Memory B cell (primary cell): ENCODE measurements at regions not wholly inside any gene's neighbourhood (a gene's known extent, or its start where the extent isn't known, plus 50 kb on each side); places are given as distances from the start of the nearest gene placed in this dataset.

Source experiments
- ATAC-seq: fragments of 150-1000 bp; cut with Tn5 transposase; 2 replicates; pipeline ENCODE4 v1.10.0; 2021; ENCODE audit warnings: low read depth, mild to moderate bottlenecking, moderate library complexity
- DNase-seq, 2 donors: peaks; one replicate each; pipeline ENCODE4 v3.0.0; 2022; ENCODE audit warnings: low spot score in 2 of 2
- H3K27ac Mint-ChIP-seq: one replicate; pipeline ENCODE4 v1.8.0; 2022; ENCODE audit warnings: mild to moderate bottlenecking, moderate library complexity, mixed read lengths
- H3K27me3 Mint-ChIP-seq: one replicate; pipeline ENCODE4 v1.8.0; 2022; ENCODE audit warnings: mixed read lengths
- H3K36me3 Mint-ChIP-seq: one replicate; pipeline ENCODE4 v1.8.0; 2022; ENCODE audit warnings: mild to moderate bottlenecking, mixed read lengths
- H3K4me1 Mint-ChIP-seq: one replicate; pipeline ENCODE4 v1.8.0; 2022; ENCODE audit warnings: mixed read lengths
- H3K4me3 Mint-ChIP-seq: one replicate; pipeline ENCODE4 v1.8.0; 2022; ENCODE audit warnings: mild to moderate bottlenecking, moderate library complexity, mixed read lengths
- H3K9me3 Mint-ChIP-seq: one replicate; pipeline ENCODE4 v1.8.0; 2022; ENCODE audit warnings: mixed read lengths

DNA sequence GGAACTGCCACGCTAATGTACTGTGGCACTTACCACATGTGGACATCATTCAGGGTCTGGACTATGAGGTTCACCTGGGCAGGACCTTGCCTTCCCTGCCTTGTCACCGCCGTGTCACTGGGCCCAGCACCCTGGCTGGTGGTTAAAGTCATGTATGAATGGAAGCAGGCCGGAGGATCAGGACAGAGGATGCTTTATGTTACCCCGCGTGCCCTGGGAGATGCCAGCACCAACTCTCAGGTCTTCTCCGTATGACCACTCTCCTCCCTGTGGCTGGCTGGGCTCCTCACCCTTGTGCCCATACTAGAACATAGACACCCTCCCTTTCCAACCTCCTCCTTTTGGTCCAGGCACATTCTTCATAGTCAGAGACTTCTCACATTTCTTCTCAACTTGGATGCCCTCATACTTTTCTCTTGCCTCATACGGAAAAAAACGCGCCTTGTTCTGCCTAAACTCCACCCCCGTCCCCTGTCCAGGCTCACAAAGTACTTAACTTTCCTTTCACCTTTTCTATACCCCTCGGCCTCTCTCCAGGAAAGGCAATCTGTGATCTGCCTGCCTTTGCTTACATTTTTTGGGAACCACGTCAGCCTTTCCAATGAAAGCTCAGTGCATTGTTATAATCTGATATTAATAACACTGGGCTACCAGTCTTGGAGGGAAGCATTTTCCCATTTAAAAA lies 240.0 kb downstream of the TEX36 start:
- peaks cover 2% of the 10 kb centered on the region for H3K9me3 Mint-ChIP-seq
- H3K4me1 Mint-ChIP-seq, result no peaks in the 10 kb centered on the region
- peaks cover 6% of the 10 kb centered on the region for H3K27me3 Mint-ChIP-seq
- DNase-seq, result no peak
- no peak for ATAC-seq
- H3K36me3 Mint-ChIP-seq, result no peaks in the 10 kb centered on the region
- H3K27ac Mint-ChIP-seq, result no peak overlapping the region
- H3K4me3 Mint-ChIP-seq, result no peak overlapping the region

DNA sequence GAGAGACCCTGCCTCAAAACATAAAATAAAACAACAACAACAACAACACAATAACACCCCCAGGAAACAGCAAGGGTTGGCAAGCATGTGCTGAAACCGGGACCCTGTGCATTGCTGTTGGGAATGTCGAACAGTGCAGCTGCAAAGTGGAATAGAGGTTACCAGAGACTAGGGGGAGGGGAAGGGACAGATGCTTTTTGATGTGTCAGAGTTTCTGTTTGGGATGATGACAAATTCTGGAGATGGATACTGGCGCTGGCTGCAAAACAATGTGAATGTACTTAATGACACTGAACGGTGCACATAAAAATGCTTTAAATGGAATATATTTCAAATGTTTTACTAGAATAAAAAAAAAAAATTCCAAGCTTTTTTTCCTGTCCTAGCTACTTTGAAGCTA lies 241.8 kb downstream of the TEX36 start:
- H3K4me1 Mint-ChIP-seq, result no peaks in the 10 kb centered on the region
- DNase-seq (no peak), ATAC-seq (no peak)
- H3K27me3 Mint-ChIP-seq, result peaks cover 6% of the 10 kb centered on the region
- peaks cover 2% of the 10 kb centered on the region for H3K9me3 Mint-ChIP-seq
- H3K27ac Mint-ChIP-seq, result no peak overlapping the region
- H3K4me3 Mint-ChIP-seq, result no peak overlapping the region
- H3K36me3 Mint-ChIP-seq, result no peaks in the 10 kb centered on the region

DNA sequence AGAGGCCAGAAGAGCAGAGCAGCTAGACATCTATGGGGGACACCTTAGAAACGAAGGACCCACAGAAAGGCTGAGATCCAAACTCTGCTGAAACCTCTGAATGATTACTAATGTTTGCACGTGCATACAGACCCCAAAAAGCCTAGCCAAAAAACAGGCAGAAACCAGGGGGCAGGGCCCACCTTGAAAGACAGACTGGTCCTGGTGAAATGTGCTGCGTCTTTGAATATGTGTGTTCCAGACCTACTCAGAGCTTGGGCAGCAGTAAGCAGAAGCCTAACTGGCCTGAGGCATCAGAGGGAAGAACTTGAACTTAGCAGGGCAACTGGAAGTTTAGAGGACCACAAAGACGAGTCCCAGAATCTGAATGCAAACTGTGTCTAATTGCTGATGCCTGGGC lies 251.8 kb downstream of the TEX36 start:
- Mint-ChIP-seq H3K36me3 (no peaks in the 10 kb centered on the region), H3K27me3 (peaks cover 2% of the 10 kb centered on the region), H3K4me1 (no peaks in the 10 kb centered on the region), H3K4me3 (no peak overlapping the region), H3K27ac (no peak overlapping the region), H3K9me3 (peaks cover 15% of the 10 kb centered on the region)
- ATAC-seq (no peak), DNase-seq (no peak)

DNA sequence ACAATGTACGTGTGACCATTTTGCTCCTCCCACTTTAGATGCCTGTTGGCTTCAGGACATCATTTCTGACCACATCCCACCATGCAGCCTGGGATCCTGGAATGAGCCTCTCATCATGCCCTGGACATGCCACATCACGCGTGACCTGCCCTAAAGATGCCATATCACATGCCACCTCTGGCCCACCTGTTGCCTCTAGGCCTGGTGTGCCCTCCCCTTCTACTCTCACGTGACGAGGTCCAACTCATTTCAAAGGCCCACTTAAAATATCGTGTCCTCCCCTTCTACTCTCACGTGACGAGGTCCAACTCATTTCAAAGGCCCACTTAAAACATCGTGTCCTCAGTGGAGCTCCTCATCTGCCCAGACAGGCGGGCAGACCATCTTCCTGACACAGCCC lies 254.9 kb downstream of the TEX36 start:
- H3K4me3 Mint-ChIP-seq, result no peak overlapping the region
- H3K27me3 Mint-ChIP-seq, result peaks cover 2% of the 10 kb centered on the region
- no peak for ATAC-seq
- H3K4me1 Mint-ChIP-seq, result no peaks in the 10 kb centered on the region
- DNase-seq, result no peak
- peaks cover 7% of the 10 kb centered on the region for H3K9me3 Mint-ChIP-seq
- no peaks in the 10 kb centered on the region for H3K36me3 Mint-ChIP-seq
- no peak overlapping the region for H3K27ac Mint-ChIP-seq

DNA sequence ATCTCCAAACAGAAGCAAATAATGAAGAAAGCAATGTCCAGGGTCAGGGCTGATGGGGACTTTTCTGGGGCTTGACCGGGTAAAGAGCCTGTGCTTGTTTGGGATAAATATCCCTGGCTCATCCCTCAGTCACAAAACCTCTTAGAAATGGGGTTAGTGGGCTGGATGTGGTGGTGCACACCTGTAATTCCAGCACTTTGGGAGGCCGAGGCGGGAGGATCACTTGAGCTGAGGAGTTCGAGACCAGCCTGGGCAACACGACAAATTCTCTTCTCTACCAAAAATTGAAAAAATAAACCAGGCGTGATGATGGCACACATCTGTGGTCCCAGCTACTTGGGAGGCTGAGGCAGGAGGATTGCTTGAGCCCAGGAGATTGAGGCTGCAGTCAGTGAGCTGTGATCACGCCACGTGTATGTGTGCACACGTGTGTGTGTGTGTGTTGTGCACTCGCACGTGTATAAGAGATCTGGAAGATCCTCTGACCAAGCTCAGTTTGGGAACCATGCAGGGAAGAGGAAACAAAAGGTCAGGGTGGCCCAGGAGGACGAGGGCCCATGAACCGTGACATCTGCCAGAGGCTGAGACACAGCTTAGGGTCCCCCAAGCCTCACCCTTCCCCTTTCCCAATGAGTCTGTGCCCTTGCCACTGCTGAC lies 258.6 kb downstream of the TEX36 start:
- ATAC-seq, result no peak

DNA sequence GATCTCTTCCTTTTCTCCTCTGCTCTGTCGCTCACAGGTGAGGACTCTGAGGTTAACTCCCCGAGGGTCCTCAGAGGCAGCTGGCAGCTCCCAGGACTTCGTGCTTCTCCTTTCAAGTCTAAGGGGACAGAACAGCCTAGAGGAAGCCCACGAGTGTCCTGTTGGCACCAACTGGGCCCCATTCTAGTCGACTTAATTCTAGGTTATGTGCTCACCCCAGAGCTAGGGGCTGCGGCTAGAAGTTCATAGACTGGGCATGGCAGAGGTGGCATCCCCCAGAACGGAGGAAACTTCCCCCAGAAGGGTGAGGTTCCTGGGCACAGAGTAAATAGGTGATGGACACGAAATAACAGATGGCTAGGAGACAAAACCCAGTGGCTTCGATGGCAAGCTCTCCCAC lies 259.4 kb downstream of the TEX36 start:
- H3K4me1 Mint-ChIP-seq, result no peaks in the 10 kb centered on the region
- peaks cover 4% of the 10 kb centered on the region for H3K9me3 Mint-ChIP-seq
- DNase-seq, result no peak
- no peaks in the 10 kb centered on the region for H3K36me3 Mint-ChIP-seq
- peaks cover 1% of the 10 kb centered on the region for H3K27me3 Mint-ChIP-seq
- H3K27ac Mint-ChIP-seq, result no peak overlapping the region
- no peak overlapping the region for H3K4me3 Mint-ChIP-seq
- no peak for ATAC-seq

More for the DNA sequence above, 258.6 kb downstream of the TEX36 start:
- Mint-ChIP-seq H3K27ac (no peak overlapping the region), H3K36me3 (no peaks in the 10 kb centered on the region), H3K27me3 (peaks cover 2% of the 10 kb centered on the region), H3K9me3 (peaks cover 4% of the 10 kb centered on the region), H3K4me3 (no peak overlapping the region), H3K4me1 (no peaks in the 10 kb centered on the region)
- no peak for DNase-seq

DNA sequence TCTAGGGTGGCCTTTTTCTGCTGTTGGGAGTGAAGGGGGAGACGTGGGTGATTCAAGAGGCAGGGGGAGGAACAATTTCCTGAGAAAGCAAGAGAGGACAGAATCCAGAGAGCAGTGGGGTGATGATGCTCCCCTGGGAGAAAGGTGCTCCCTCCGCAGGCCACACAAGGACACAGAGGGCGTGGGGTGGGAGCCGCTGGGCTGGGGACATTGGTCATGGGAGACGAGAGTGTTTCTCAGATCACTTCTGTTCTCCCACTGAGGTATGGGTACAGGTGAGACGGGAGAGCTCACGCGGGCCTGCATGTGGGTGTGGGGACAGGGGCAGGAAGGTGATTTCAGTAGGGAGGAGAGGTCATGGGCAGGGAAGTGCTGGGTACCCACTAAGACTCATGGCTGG lies 259.5 kb upstream of the CTBP2 start:
- Mint-ChIP-seq H3K27ac (no peak overlapping the region), H3K4me1 (no peaks in the 10 kb centered on the region), H3K36me3 (no peaks in the 10 kb centered on the region), H3K9me3 (no peaks in the 10 kb centered on the region), H3K27me3 (no peaks in the 10 kb centered on the region), H3K4me3 (no peak overlapping the region)
- no peak for DNase-seq
- no peak for ATAC-seq

DNA sequence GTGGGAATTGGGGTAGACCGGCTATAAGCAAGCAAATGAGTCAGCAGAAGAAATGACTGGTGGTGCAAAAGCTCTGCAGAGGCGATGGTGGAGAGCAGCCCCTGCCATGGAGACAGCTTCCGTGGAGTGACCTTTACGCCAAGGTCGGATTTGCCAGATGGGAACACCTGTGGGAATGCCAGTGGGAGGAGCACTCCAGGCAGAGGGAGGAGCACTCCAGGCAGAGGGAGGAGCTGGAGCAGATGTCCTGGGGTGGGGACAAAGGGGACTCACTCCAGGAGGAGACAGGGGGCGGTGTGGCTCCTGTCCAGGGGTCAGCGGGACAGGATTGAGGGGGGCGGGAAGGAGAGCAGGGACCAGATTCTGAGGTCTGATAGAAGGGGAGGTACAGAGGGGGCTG lies 258.8 kb upstream of the CTBP2 start:
- no peaks in the 10 kb centered on the region for H3K36me3 Mint-ChIP-seq
- ATAC-seq (no peak), DNase-seq (no peak)
- H3K4me3 Mint-ChIP-seq, result no peak overlapping the region
- H3K4me1 Mint-ChIP-seq, result no peaks in the 10 kb centered on the region
- H3K27ac Mint-ChIP-seq, result no peak overlapping the region
- H3K9me3 Mint-ChIP-seq, result no peaks in the 10 kb centered on the region
- H3K27me3 Mint-ChIP-seq, result no peaks in the 10 kb centered on the region

DNA sequence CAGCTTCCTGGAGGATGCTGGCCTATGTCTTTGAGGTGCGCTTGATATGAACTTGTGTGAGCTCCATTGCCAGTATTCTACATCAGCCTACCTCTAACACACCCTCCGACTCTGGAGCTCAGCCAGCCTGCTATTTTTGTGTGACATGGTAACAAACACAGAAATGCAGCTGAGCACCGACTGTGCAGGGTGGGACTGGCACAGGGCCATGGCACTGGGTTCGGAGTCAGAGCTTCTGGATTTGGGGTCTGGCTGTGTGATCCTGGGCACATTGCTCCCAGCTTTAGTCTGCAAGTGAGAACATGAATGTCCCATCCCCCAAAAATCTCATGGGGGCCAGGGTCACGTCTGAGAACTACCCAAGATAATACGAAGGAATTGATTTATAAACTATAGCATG lies 257.2 kb upstream of the CTBP2 start:
- H3K9me3 Mint-ChIP-seq, result no peaks in the 10 kb centered on the region
- H3K36me3 Mint-ChIP-seq, result no peaks in the 10 kb centered on the region
- H3K27ac Mint-ChIP-seq, result no peak overlapping the region
- DNase-seq (no peak), ATAC-seq (no peak)
- H3K27me3 Mint-ChIP-seq, result no peaks in the 10 kb centered on the region
- no peak overlapping the region for H3K4me3 Mint-ChIP-seq
- H3K4me1 Mint-ChIP-seq, result no peaks in the 10 kb centered on the region

DNA sequence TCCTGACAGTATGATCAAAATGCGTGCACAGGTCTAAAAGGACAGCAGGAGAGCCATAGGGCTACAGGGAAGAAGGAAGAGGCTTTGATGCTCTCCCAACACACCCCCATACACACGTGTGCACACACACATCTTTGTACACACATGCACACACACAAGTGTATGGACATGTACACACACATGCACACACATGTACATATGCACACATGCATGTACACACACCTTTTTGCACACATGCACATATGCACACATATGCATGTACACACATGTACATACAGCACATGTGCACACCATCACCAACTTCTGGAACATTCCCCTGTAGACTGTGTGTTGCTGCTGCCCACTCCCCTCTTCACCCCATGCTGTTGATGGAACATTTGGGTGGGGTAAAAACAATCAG lies 255.6 kb upstream of the CTBP2 start:
- no peaks in the 10 kb centered on the region for H3K36me3 Mint-ChIP-seq
- no peaks in the 10 kb centered on the region for H3K9me3 Mint-ChIP-seq
- no peaks in the 10 kb centered on the region for H3K27me3 Mint-ChIP-seq
- ATAC-seq (no peak), DNase-seq (no peak)
- no peaks in the 10 kb centered on the region for H3K4me1 Mint-ChIP-seq
- no peak overlapping the region for H3K27ac Mint-ChIP-seq
- H3K4me3 Mint-ChIP-seq, result no peak overlapping the region

DNA sequence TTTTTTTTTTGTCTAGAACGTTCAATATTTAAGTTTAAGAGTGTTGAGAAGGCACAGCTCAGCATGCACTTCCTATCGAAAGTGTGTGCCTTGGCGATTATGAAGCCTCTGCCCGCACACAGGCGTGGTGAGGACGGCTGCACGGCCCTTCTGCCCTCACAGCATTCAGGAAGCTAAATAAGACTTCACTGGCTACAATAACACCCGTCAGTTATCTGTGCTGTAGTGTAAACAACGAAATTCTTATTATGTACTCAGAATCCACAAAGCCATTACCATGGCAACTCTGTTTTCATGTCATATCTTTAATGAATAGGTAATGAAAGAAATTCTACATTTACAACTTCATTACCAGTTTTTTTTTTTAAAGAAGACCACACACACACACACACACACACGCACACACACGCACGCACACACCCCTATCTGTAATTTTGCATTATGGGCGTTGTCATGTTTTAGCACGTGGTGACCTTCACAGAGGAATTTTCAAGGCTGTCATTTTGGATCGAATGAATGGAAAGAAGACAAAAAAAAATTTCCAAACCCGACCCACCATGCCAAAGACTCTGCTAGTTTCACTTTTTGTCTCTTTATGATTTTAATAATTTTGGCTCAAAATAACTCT lies 254.8 kb upstream of the CTBP2 start:
- Mint-ChIP-seq H3K27me3 (no peaks in the 10 kb centered on the region), H3K36me3 (no peaks in the 10 kb centered on the region), H3K4me1 (no peaks in the 10 kb centered on the region), H3K9me3 (no peaks in the 10 kb centered on the region), H3K27ac (no peak overlapping the region), H3K4me3 (no peak overlapping the region)
- DNase-seq, result no peak
- no peak for ATAC-seq

DNA sequence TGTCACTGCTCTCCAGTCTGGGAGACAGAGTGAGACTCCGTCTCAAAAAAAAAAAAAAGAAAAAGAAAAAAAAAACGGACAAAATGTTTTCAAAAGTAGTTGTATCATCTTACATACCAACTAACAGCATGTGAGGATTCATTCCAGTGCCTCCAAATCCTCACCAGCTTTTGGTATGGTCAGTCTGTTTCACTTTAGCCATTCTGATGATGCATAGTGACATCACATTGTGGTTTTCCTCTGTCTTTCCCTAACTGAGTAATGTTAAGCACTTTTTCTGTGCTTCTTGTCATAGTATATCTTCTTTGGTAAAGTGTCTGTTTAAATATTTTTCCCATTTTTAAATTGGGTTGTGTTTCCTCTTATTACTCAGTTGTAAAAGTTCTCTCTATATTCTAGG lies 251.4 kb upstream of the CTBP2 start:
- Mint-ChIP-seq H3K4me3 (no peak overlapping the region), H3K36me3 (no peaks in the 10 kb centered on the region), H3K9me3 (no peaks in the 10 kb centered on the region), H3K27ac (no peak overlapping the region), H3K27me3 (peaks cover 3% of the 10 kb centered on the region), H3K4me1 (no peaks in the 10 kb centered on the region)
- ATAC-seq, result no peak
- no peak for DNase-seq

DNA sequence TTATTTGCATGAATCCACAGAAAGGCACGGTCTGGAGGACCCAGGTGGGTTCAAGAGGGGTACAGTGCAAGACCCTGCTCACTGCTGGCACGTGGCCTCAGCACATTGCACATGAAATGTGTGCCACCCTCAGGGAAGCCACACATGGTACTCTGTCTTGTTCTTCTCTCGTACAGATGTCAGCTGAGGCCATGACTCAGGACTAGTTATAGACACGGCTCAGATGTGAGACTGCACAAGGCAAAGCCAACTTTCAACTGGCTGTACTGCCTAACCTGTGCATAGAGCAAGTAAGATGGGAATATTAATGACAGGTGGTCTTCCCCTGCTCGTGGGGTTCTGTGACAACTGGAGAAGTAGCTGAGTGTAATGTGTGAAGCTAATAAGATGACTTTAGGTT lies 249.4 kb upstream of the CTBP2 start:
- Mint-ChIP-seq H3K4me3 (no peak overlapping the region), H3K4me1 (no peaks in the 10 kb centered on the region), H3K36me3 (no peaks in the 10 kb centered on the region), H3K9me3 (peaks cover 2% of the 10 kb centered on the region), H3K27ac (no peak overlapping the region), H3K27me3 (peaks cover 6% of the 10 kb centered on the region)
- ATAC-seq (no peak), DNase-seq (no peak)

DNA sequence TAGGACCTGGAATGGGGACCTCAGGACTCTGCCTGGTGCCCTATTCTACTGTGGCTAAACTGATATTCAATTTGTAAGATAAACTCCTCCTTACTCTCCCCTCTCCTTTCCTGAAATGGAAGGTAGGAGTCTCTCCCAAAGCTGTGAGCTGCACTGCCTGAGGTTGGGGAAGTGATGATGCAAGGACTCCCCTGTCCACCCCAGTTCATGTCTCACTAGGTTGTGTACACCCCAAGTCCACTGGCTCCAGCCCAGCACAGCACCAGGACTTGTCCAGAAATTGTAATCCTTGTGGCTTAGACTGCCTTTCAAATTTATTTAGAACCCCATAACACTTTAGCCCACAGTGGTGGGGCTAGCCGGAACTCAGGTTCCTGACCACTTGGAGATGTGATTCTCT lies 247.2 kb upstream of the CTBP2 start:
- peaks cover 6% of the 10 kb centered on the region for H3K27me3 Mint-ChIP-seq
- DNase-seq, result no peak
- ATAC-seq, result no peak
- H3K4me3 Mint-ChIP-seq, result no peak overlapping the region
- H3K36me3 Mint-ChIP-seq, result no peaks in the 10 kb centered on the region
- H3K27ac Mint-ChIP-seq, result no peak overlapping the region
- H3K9me3 Mint-ChIP-seq, result peaks cover 5% of the 10 kb centered on the region
- no peaks in the 10 kb centered on the region for H3K4me1 Mint-ChIP-seq
